GM21723 (cell line): ENCODE measurements at regions not wholly inside any gene's neighbourhood (a gene's known extent, or its start where the extent isn't known, plus 50 kb on each side); places are given as distances from the start of the nearest gene placed in this dataset.
"Not testable (repeated sequence)": the region's sequence is repeated elsewhere in the genome, so short reads cannot be mapped to it uniquely, and the experiment has no call there.

Source experiments
- ATAC-seq: cut with Tn5 transposase; IDR thresholded peaks from one replicate; pipeline ENCODE4 v1.9.1; 2021; ENCODE audit warnings: mild to moderate bottlenecking, moderate library complexity; ENCODE audit not compliant: unreplicated experiment

DNA sequence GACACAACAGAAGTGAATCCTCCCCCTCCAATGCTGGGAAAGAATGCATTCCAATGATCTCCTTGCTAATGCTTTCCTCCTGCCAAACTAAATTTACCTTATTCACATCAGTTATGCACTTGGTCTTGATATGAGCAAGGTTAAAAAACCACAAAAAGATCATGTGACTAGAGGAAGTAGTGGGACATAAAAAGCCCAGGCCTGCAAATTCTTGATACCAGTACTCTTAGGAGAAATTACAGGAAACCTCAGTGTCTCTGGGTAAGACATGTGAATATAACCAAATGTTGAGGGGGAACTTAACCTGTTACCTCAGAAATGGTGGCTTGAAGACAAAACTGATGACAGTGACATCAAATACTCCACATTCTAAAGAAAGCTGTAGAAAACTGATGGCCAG lies 427.1 kb downstream of the RPS29 start:
- ATAC-seq, result no peak

GRCh38 chr14:49139593-49139992 lies 446.6 kb downstream of the RPS29 start:
- no peak for ATAC-seq

DNA sequence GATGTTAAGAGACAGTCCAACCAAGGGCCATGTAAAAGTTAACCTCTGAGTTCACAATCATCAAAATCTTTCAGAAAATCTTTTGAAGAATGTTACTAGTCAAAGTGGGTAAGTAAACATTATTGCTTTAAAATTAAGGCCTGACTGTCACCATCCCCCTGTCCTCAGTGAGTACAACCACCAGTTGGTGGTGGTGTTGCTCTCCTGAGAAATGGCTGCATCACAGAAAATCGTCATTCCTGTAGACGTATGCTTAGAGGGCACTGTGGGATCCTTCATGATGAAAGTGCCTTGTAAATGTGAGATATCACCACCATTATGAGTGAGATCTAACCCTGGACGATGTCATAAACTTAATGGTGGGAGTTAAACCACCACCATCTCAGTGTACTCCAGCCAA lies 451.2 kb downstream of the RPS29 start:
- ATAC-seq, result no peak

GRCh38 chr14:49121246-49121645 lies 464.9 kb downstream of the RPS29 start:
- no peak for ATAC-seq

DNA sequence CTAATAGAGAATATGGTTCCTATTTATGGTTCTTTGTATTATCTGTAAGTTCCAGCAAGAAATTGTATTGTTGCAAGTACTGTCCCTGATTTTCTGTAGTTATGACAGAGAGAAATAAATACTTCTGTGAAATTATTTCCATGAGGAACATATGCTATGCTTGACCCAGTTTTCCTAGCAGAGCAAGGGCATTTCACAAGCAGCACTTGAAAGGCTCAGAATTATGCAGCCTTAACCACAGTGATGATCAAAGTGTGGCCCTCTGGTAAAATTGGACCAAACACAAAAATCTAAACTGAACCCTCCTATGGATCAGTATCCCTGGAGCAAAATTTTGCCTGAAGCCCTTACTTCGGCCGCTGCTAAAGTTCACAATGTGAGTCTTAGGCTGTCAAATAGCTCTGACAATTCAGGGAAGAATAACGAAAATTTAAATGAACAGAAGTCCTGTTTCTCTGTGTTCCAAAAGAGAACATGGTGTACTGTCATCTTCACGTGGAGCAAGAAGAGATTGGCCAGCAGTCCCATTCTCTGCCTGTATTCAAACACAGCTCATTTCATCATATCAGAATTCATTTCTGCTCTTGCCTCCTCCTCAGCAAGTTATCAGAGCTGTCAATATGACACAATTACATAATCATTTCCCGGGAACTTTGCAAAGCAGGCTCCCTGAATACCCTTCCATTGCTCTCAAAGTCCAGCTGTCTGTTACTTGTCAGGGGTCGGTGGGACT lies 471.9 kb downstream of the RPS29 start:
- no peak for ATAC-seq

- no peak for ATAC-seq
Observed at GRCh38 chr14:49106741-49107667, 479.2 kb downstream of the RPS29 start.

- no peak for ATAC-seq
Observed at GRCh38 chr14:49105956-49106355, 480.2 kb downstream of the RPS29 start.

DNA sequence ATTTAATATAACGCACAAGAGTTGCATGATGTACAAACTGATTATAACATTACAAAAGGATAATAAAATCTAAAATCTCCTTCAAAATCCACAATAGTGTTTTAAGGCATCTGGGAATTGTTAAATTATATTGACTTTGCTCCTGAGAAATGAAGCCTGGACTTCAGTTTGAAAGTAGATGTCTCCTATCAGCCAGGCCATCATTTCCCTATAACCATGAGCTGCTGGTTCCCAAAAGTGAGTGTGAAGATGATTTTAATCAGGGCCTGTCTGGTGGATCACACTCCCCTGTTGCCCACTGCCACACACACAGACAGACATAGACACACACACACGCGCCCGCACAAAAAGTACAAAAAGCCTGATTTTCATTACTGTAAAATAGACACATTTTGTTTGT lies 480.7 kb downstream of the RPS29 start:
- no peak for ATAC-seq

DNA sequence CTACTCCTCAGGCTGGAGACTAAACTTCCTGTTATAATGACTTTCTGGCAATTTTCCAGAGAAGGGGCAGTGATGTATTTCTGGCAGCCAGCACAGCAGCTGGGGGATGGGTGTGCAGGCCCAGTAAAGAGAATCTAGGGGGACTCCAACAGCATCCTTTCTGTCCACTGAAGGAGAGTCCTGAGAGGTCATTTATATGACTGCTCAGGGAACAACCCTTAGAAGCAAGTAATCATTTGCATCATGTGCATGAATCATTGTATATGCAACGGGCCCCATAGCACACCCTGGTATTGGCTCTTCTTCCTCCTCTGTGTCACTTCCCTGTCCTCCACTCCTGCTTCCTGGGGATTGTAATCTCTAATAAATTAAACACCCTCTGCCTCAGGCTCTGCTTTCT lies 493.8 kb downstream of the RPS29 start:
- ATAC-seq, result no peak

DNA sequence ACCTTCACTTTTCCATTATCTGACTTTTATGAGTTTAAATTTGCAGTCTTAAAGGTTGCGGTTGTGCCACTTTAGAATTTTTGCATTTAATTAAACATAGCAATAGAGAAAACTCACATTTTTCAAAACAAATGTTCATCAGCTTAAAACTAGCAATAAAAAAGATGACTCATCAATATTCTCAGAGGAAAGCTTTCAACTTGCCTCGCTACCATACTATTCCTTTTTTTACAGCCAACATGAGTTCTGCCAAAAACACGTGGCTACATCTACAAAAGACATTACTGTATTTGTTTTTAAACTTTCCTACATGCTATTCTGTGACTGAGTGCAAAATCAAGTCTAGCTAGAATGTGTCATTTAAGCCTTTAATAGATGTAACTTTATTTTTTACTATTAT lies 497.1 kb downstream of the RPS29 start:
- ATAC-seq, result no peak

- ATAC-seq, result not testable (repeated sequence)
Observed at GRCh38 chr14:49073292-49073691, 512.9 kb downstream of the RPS29 start.

DNA sequence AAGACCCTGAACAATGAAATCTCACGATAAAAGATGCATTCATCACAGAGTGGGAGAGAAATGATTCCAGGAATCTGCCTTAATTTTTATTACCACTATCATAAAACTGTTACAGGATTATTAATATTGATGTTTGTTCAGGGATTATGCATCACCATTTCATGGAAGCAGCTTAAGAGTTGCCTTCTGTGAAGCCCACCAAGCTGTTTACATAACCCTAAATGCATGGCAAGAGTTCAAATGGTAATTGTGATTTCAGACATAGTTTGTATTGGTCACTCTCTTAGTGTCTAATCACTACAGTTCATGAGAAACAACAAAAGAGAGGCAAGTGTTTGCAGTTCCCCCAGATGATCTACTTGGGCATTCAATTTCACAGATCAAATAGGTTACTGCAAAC lies 527.7 kb downstream of the RPS29 start:
- ATAC-seq, result no peak

DNA sequence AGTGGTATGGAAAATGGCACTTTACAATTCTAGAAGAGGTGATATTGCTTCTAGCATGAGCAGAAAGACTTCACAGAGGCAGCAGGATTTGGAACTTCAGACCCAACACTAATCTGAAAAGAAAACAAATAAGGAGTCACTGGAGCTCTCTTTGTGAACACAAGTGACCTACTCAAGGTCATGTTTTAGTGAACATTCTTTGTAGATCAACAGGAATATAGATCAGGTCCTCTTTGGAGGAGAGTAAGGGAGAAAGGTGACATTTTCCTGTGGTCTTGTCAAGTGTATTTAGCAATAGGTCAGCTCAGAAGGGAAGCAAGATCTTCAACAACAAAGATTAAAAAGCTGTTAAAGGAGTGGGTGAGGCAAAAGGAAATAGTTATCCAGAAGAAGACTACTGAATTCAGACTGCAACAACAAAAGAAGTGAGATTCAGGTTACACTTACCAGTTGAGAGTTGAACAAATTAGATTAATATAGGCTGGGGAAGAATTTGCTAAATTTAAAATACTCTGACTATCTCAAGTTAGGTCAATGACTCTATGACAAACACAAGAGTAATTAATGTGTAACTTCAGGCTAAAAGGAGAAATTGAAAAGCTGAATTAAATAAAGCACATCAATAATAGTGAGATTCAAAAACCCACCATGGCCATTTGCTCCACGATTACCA lies 528.2 kb downstream of the RPS29 start:
- no peak for ATAC-seq

GRCh38 chr14:49056021-49056420 lies 530.2 kb downstream of the RPS29 start:
- ATAC-seq, result no peak

DNA sequence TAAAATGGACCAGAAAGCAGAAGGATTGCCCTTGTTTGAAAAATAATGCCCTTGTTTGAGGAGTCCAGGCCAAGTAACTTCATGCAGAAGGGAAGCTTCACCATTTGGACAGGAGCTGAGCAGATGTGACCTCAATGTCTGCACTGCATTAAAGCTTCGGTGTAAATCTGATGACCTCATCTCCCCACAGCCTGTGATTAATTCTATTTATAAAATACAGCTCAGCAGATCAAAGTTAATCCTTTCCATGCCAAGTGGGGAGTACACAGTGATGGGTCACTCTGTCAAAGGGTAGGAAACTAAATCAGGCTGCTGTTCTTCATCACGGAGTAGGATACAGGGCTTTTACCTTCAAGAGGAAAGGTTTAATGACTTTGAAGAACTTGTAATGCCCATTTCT lies 533.7 kb downstream of the RPS29 start:
- ATAC-seq, result no peak

DNA sequence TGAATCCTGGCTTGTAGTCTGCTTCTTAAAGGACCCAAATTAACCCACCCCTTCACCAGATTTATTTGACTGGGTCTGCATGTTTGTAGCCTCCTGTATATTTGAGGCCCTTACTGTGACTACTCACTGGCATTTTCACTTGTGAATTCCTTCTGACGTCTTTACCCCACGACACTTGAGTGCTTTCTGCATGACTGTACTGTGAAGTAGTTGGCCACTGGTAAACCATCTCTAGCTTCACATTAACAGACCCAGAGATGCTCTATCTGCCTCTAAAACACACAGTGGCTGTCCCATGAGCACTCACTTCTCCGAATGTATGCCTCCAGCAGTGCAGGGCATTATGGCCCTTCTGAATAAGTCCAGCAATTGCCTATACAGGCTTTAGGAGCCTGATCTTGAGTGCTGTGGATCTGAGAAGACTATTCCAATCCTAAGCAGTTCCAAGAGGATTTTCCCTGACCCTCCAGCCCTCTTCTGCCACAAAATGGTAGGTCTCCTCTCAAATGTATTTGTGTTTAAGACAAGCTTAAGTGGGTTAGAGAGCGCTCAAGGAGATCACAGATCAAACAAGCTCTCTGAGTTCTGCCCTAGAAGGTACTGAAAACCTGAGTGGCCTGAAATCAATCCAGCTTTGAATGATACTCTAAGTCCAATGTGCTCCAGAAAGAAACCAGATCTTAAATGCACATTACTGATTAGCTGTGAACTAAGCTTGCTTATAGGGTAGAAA lies 534.7 kb downstream of the RPS29 start:
- ATAC-seq, result no peak

DNA sequence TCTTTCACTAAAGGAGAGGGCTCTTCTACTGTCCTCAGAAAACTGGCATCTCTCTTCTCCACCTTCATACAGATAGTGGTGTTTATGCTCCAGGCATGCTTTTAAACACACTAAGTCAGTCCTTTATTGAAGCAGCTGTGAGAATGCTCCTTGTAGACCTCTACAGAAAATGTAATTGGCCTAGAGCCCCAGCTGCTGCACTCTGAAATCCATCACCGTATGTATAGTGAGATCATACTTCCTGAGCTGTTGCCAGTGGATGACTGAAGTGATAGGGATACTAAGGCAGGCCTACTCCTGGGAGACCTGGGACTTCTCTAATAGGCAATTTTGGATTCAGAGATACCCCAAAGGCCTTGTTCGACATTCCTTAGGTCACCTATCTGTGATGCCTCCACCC lies 535.4 kb downstream of the RPS29 start:
- no peak for ATAC-seq

DNA sequence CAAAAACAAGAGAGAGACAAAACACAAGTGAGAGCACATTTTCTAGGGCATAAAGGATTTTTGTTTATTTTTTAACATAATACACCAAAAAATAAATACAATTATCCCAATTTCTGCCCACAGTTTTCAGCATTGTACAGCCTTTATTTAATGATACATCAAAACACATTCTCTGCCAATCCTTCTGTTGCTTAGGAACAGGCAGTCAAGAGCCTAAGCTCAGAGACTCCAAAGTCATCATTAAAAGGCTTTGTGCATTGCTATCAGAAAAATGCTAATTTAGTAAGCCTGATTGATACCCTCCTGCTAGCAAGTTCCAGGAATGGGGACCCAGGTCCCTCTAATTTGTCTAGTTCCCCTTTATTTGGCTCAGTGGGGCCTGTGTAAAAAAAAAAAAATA lies 536.5 kb downstream of the RPS29 start:
- ATAC-seq, result no peak

- no peak for ATAC-seq
Observed at GRCh38 chr14:49044981-49045380, 541.2 kb downstream of the RPS29 start.

DNA sequence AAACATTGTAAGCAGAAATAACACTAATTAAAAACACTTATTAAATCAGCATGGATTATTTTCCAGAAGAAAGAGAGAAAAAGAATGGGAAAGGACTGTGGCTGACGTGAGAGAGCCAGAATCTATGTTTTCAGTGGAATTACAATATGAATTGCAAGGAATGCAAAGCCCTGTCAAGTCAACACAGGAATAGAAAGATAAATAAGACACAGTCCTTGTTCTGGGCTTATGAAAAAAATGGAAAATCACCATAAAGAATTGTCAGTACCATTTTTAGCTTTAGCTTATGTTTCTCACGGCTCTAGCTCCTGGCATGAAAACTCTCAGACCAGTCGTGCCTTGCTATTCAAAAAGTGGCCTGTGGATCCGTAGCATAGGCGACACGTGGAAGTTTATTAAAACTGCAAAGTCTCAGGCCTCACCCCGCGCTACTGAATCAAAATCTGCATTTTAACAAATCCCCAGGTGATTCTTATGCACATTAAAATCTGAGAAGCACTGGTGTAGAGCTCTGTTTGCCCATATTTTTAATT lies 549.1 kb downstream of the RPS29 start:
- ATAC-seq, result no peak

DNA sequence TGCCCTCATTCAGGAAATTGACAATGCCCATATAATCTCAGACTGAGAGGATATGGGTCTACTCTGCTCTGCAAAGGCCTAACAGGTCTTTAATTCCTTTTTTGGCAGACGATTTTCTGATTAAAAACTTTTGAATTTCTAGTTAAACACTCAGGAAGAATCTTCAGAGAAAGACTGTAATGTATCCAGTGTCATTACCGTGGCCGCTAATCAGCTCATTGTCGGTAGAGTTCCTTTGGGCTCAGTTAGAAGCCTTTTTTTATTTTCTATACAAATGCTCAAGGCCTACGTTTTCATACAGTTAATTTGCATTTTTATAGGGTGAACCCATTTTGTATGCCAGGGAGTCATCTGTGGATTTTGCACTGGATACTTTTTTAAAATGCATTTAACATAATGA lies 549.9 kb downstream of the RPS29 start:
- ATAC-seq, result no peak
